Activated T-helper 1 cell treated with anti-CD3 and anti-CD28 coated beads, Interleukin-12 subunit alpha, Interleukin-12 subunit beta, Interleukin-2, Interleukin-4 antibody, amounts not matched to agents 30 ng/mL and 10 ng/mL and 1 ng/mL, durations not matched to agents 14 hours and 24 hours and 36 hours (primary cell): ENCODE measurements at regions not wholly inside any gene's neighbourhood (a gene's known extent, or its start where the extent isn't known, plus 50 kb on each side); places are given as distances from the start of the nearest gene placed in this dataset.

ENCODE experiments used
- DNase-seq: peaks from one replicate; pipeline ENCODE4 v3.0.0; 2021; ENCODE audit warnings: low spot score
- H3K27ac Mint-ChIP-seq: one replicate; pipeline ENCODE4 v1.8.0; 2021; ENCODE audit warnings: mild to moderate bottlenecking, mixed read lengths
- H3K27me3 Mint-ChIP-seq: one replicate; pipeline ENCODE4 v1.8.0; 2022; ENCODE audit warnings: mild to moderate bottlenecking, moderate library complexity, mixed read lengths; ENCODE audit not compliant: insufficient read depth
- H3K36me3 Mint-ChIP-seq: one replicate; pipeline ENCODE4 v1.8.0; 2021; ENCODE audit warnings: low read depth, mixed read lengths
- H3K4me1 Mint-ChIP-seq: one replicate; pipeline ENCODE4 v1.8.0; 2021; ENCODE audit warnings: low read depth, mixed read lengths
- H3K4me3 Mint-ChIP-seq: one replicate; pipeline ENCODE4 v1.8.0; 2021; ENCODE audit warnings: mild to moderate bottlenecking, moderate library complexity, mixed read lengths
- H3K9me3 Mint-ChIP-seq: one replicate; pipeline ENCODE4 v1.8.0; 2021; ENCODE audit warnings: mixed read lengths
- intact Hi-C: fragments of 100-400 bp; cut with micrococcal nuclease; formaldehyde crosslinking; loops from one replicate; pipeline ENCODE4 v1.15.1; 2024

GRCh38 chr15:39053480-39053879 is 488.9 kb upstream of the RASGRP1 start:
- no peak overlapping the region for H3K4me3 Mint-ChIP-seq
- peaks cover 2% of the 10 kb centered on the region for H3K27me3 Mint-ChIP-seq
- peaks cover 7% of the 10 kb centered on the region for H3K9me3 Mint-ChIP-seq
- no peak overlapping the region for H3K27ac Mint-ChIP-seq
- no peaks in the 10 kb centered on the region for H3K4me1 Mint-ChIP-seq
- intact Hi-C loops, result no loop called here
- DNase-seq, result no peak
- no peaks in the 10 kb centered on the region for H3K36me3 Mint-ChIP-seq

GRCh38 chr15:39054128-39054732 is 489.6 kb upstream of the RASGRP1 start:
- no peaks in the 10 kb centered on the region for H3K4me1 Mint-ChIP-seq
- H3K9me3 Mint-ChIP-seq, result peaks cover 4% of the 10 kb centered on the region
- H3K36me3 Mint-ChIP-seq, result no peaks in the 10 kb centered on the region

GRCh38 chr15:39056357-39056756 is 491.7 kb upstream of the RASGRP1 start:
- no peak overlapping the region for H3K27ac Mint-ChIP-seq
- H3K36me3 Mint-ChIP-seq, result no peaks in the 10 kb centered on the region
- H3K27me3 Mint-ChIP-seq, result peaks cover 6% of the 10 kb centered on the region
- H3K4me3 Mint-ChIP-seq, result no peak overlapping the region
- intact Hi-C loops, result no loop called here
- no peak for DNase-seq
- no peaks in the 10 kb centered on the region for H3K9me3 Mint-ChIP-seq
- no peaks in the 10 kb centered on the region for H3K4me1 Mint-ChIP-seq

More at GRCh38 chr15:39054128-39054732, 489.6 kb upstream of the RASGRP1 start:
- H3K4me3 Mint-ChIP-seq, result no peak overlapping the region
- intact Hi-C loops, result no loop called here
- no peak overlapping the region for H3K27ac Mint-ChIP-seq
- H3K27me3 Mint-ChIP-seq, result peaks cover 4% of the 10 kb centered on the region
- DNase-seq, result no peak

- Mint-ChIP-seq H3K36me3 (no peaks in the 10 kb centered on the region), H3K4me1 (no peaks in the 10 kb centered on the region), H3K27me3 (peaks cover 6% of the 10 kb centered on the region), H3K4me3 (no peak overlapping the region), H3K9me3 (no peaks in the 10 kb centered on the region), H3K27ac (no peak overlapping the region)
- no peak for DNase-seq
- intact Hi-C loops, result no loop called here
Measured at GRCh38 chr15:39058351-39059131, 493.9 kb upstream of the RASGRP1 start.

GRCh38 chr15:39059917-39060316 is 495.3 kb upstream of the RASGRP1 start:
- Mint-ChIP-seq H3K36me3 (no peaks in the 10 kb centered on the region), H3K4me3 (no peak overlapping the region), H3K27me3 (peaks cover 6% of the 10 kb centered on the region), H3K9me3 (no peaks in the 10 kb centered on the region), H3K27ac (no peak overlapping the region), H3K4me1 (no peaks in the 10 kb centered on the region)
- intact Hi-C loops, result no loop called here
- DNase-seq, result no peak

GRCh38 chr15:39061952-39062464 is 497.4 kb upstream of the RASGRP1 start:
- H3K4me3 Mint-ChIP-seq, result no peak overlapping the region
- intact Hi-C loops, result no loop called here
- DNase-seq, result no peak
- no peaks in the 10 kb centered on the region for H3K36me3 Mint-ChIP-seq
- H3K27me3 Mint-ChIP-seq, result peaks cover 4% of the 10 kb centered on the region
- H3K27ac Mint-ChIP-seq, result no peak overlapping the region
- H3K4me1 Mint-ChIP-seq, result no peaks in the 10 kb centered on the region
- no peaks in the 10 kb centered on the region for H3K9me3 Mint-ChIP-seq

GRCh38 chr15:39066677-39067076 is 502.1 kb upstream of the RASGRP1 start:
- DNase-seq, result no peak
- no peaks in the 10 kb centered on the region for H3K36me3 Mint-ChIP-seq
- no peak overlapping the region for H3K4me3 Mint-ChIP-seq
- no peaks in the 10 kb centered on the region for H3K9me3 Mint-ChIP-seq
- intact Hi-C loops, result no loop called here
- no peaks in the 10 kb centered on the region for H3K4me1 Mint-ChIP-seq
- peaks cover 2% of the 10 kb centered on the region for H3K27me3 Mint-ChIP-seq
- H3K27ac Mint-ChIP-seq, result no peak overlapping the region

GRCh38 chr15:39074341-39074985 is 506.4 kb upstream of the THBS1 start:
- Mint-ChIP-seq H3K4me3 (no peak overlapping the region), H3K27me3 (peaks cover 6% of the 10 kb centered on the region), H3K9me3 (no peaks in the 10 kb centered on the region), H3K36me3 (no peaks in the 10 kb centered on the region), H3K27ac (no peak overlapping the region), H3K4me1 (no peaks in the 10 kb centered on the region)
- DNase-seq, result no peak
- intact Hi-C loops, result no loop called here

- Mint-ChIP-seq H3K9me3 (no peaks in the 10 kb centered on the region), H3K27me3 (peaks cover 7% of the 10 kb centered on the region)
Measured at GRCh38 chr15:39075311-39075710, 505.6 kb upstream of the THBS1 start.

GRCh38 chr15:39075756-39076341 is 505.0 kb upstream of the THBS1 start:
- intact Hi-C loops, result no loop called here
- DNase-seq, result no peak

More at GRCh38 chr15:39075311-39075710, 505.6 kb upstream of the THBS1 start:
- H3K27ac Mint-ChIP-seq, result no peak overlapping the region
- H3K4me1 Mint-ChIP-seq, result no peaks in the 10 kb centered on the region
- intact Hi-C loops, result no loop called here
- H3K4me3 Mint-ChIP-seq, result no peak overlapping the region
- H3K36me3 Mint-ChIP-seq, result no peaks in the 10 kb centered on the region
- no peak for DNase-seq

GRCh38 chr15:39078026-39078425 is 502.9 kb upstream of the THBS1 start:
- no peak for DNase-seq
- Mint-ChIP-seq H3K27ac (no peak overlapping the region), H3K4me1 (no peaks in the 10 kb centered on the region), H3K36me3 (no peaks in the 10 kb centered on the region), H3K4me3 (no peak overlapping the region), H3K9me3 (no peaks in the 10 kb centered on the region), H3K27me3 (peaks cover 6% of the 10 kb centered on the region)
- intact Hi-C loops, result no loop called here

More at GRCh38 chr15:39075756-39076341, 505.0 kb upstream of the THBS1 start:
- peaks cover 6% of the 10 kb centered on the region for H3K27me3 Mint-ChIP-seq
- no peak overlapping the region for H3K4me3 Mint-ChIP-seq
- H3K4me1 Mint-ChIP-seq, result no peaks in the 10 kb centered on the region
- no peak overlapping the region for H3K27ac Mint-ChIP-seq
- no peaks in the 10 kb centered on the region for H3K36me3 Mint-ChIP-seq
- no peaks in the 10 kb centered on the region for H3K9me3 Mint-ChIP-seq

GRCh38 chr15:39079296-39079847 is 501.5 kb upstream of the THBS1 start:
- H3K27ac Mint-ChIP-seq, result no peak overlapping the region
- intact Hi-C loops, result no loop called here
- H3K9me3 Mint-ChIP-seq, result no peaks in the 10 kb centered on the region
- H3K27me3 Mint-ChIP-seq, result peaks cover 6% of the 10 kb centered on the region
- no peaks in the 10 kb centered on the region for H3K4me1 Mint-ChIP-seq
- H3K4me3 Mint-ChIP-seq, result no peak overlapping the region
- no peak for DNase-seq
- no peaks in the 10 kb centered on the region for H3K36me3 Mint-ChIP-seq
